ENCODE measurements at regions not wholly inside any gene's neighbourhood (a gene's known extent, or its start where the extent isn't known, plus 50 kb on each side); places are given as distances from the start of the nearest gene placed in this dataset.

GRCh38 chr6:14881398-14881797 is 364.5 kb upstream of the JARID2 start:
- no peak for DNase-seq (ENCODE audit: extremely low spot score, unreplicated experiment)

GRCh38 chr6:14882394-14883026 is 363.4 kb upstream of the JARID2 start:
- H3K27me3 Mint-ChIP-seq (ENCODE audit: unreplicated experiment) = no peaks in the 10 kb centered on the region
- DNase-seq (ENCODE audit: extremely low spot score, unreplicated experiment) = no peak
- no peaks in the 10 kb centered on the region for H3K36me3 Mint-ChIP-seq (ENCODE audit: unreplicated experiment)
- H3K9me3 Mint-ChIP-seq (ENCODE audit: unreplicated experiment) = no peaks in the 10 kb centered on the region
- peaks cover 48% of the 10 kb centered on the region for H3K4me1 Mint-ChIP-seq (ENCODE audit: unreplicated experiment)
- TF ChIP-seq CTCF (IDR thresholded peaks at IDR 0.05) = no peak
- H3K4me3 Mint-ChIP-seq (ENCODE audit: unreplicated experiment) = no peak overlapping the region
- peak overlapping the region; percentile 73 for H3K27ac Mint-ChIP-seq (ENCODE audit: unreplicated experiment)

More at GRCh38 chr6:14881398-14881797, 364.5 kb upstream of the JARID2 start:
- Mint-ChIP-seq H3K27me3 (ENCODE audit: unreplicated experiment) (no peaks in the 10 kb centered on the region), H3K4me1 (ENCODE audit: unreplicated experiment) (peaks cover 58% of the 10 kb centered on the region), H3K9me3 (ENCODE audit: unreplicated experiment) (no peaks in the 10 kb centered on the region), H3K36me3 (ENCODE audit: unreplicated experiment) (no peaks in the 10 kb centered on the region), H3K27ac (ENCODE audit: unreplicated experiment) (no peak overlapping the region), H3K4me3 (ENCODE audit: unreplicated experiment) (no peak overlapping the region)
- TF ChIP-seq CTCF (IDR thresholded peaks at IDR 0.05) = no peak

- Mint-ChIP-seq H3K4me3 (ENCODE audit: unreplicated experiment) (no peak overlapping the region), H3K27me3 (ENCODE audit: unreplicated experiment) (no peaks in the 10 kb centered on the region), H3K9me3 (ENCODE audit: unreplicated experiment) (no peaks in the 10 kb centered on the region), H3K4me1 (ENCODE audit: unreplicated experiment) (peaks cover 44% of the 10 kb centered on the region), H3K27ac (ENCODE audit: unreplicated experiment) (peak overlapping the region; percentile 68), H3K36me3 (ENCODE audit: unreplicated experiment) (no peaks in the 10 kb centered on the region)
- TF ChIP-seq CTCF (IDR thresholded peaks at IDR 0.05) = no peak
- no peak for DNase-seq (ENCODE audit: extremely low spot score, unreplicated experiment)
Observed at GRCh38 chr6:14883921-14884320, 361.9 kb upstream of the JARID2 start.

GRCh38 chr6:14885498-14885897 is 360.4 kb upstream of the JARID2 start:
- no peak for TF ChIP-seq CTCF (IDR thresholded peaks at IDR 0.05)
- no peaks in the 10 kb centered on the region for H3K9me3 Mint-ChIP-seq (ENCODE audit: unreplicated experiment)
- H3K27me3 Mint-ChIP-seq (ENCODE audit: unreplicated experiment) = no peaks in the 10 kb centered on the region
- H3K36me3 Mint-ChIP-seq (ENCODE audit: unreplicated experiment) = no peaks in the 10 kb centered on the region
- DNase-seq (ENCODE audit: extremely low spot score, unreplicated experiment) = no peak
- H3K4me3 Mint-ChIP-seq (ENCODE audit: unreplicated experiment) = no peak overlapping the region
- H3K27ac Mint-ChIP-seq (ENCODE audit: unreplicated experiment) = no peak overlapping the region
- H3K4me1 Mint-ChIP-seq (ENCODE audit: unreplicated experiment) = peaks cover 39% of the 10 kb centered on the region

- Mint-ChIP-seq H3K4me3 (ENCODE audit: unreplicated experiment) (no peak overlapping the region), H3K27ac (ENCODE audit: unreplicated experiment) (no peak overlapping the region), H3K36me3 (ENCODE audit: unreplicated experiment) (no peaks in the 10 kb centered on the region), H3K27me3 (ENCODE audit: unreplicated experiment) (no peaks in the 10 kb centered on the region), H3K4me1 (ENCODE audit: unreplicated experiment) (peaks cover 24% of the 10 kb centered on the region), H3K9me3 (ENCODE audit: unreplicated experiment) (no peaks in the 10 kb centered on the region)
- no peak for DNase-seq (ENCODE audit: extremely low spot score, unreplicated experiment)
- TF ChIP-seq CTCF (IDR thresholded peaks at IDR 0.05) = no peak
Observed at GRCh38 chr6:14887181-14887580, 358.7 kb upstream of the JARID2 start.

Measured in osteocyte (in vitro differentiated cells).